Kidney (tissue), 13 donors: ENCODE measurements at regions not wholly inside any gene's neighbourhood (a gene's known extent, or its start where the extent isn't known, plus 50 kb on each side); places are given as distances from the start of the nearest gene placed in this dataset.

Experiments used
- DNase-seq, 5 donors: peaks; one replicate each; pipeline ENCODE4 v3.0.0-alpha.2; 2013 to 2020
- FAIRE-seq: peaks from 2 replicates; lab custom pipeline; 2012; peaks lifted over from hg19 to GRCh38; lab: Jason Lieb, UNC
- H3K27ac ChIP-seq, 2 donors: one replicate each; pipeline ENCODE4 v1.7.0; 2013; ENCODE audit warnings: low read depth in 2 of 2, low read length in 2 of 2, inconsistent platforms in 1 of 2
- H3K27me3 ChIP-seq: one replicate; pipeline ENCODE4 v1.7.1; 2013; ENCODE audit warnings: low read length, inconsistent platforms; ENCODE audit not compliant: control insufficient read depth, insufficient read depth
- H3K36me3 ChIP-seq, 3 donors: one replicate each; pipeline versions ENCODE4 v1.7.0 to v1.7.1; 2013; ENCODE audit warnings: low read length in 3 of 3, control low read depth in 1 of 3, inconsistent platforms in 1 of 3; ENCODE audit not compliant: insufficient read depth in 3 of 3, control insufficient read depth in 2 of 3
- H3K4me1 ChIP-seq, 3 donors: one replicate each; pipeline versions ENCODE4 v1.7.0 to v1.7.1; 2013; ENCODE audit warnings: low read length in 3 of 3, inconsistent platforms in 1 of 3, low read depth in 1 of 3; ENCODE audit not compliant: control insufficient read depth in 2 of 3, insufficient read depth in 2 of 3
- H3K4me3 ChIP-seq, 3 donors: one replicate each; pipeline versions ENCODE4 v1.7.0 to v1.8.1; 2013; ENCODE audit warnings: low read length in 3 of 3, control low read depth in 1 of 3, inconsistent platforms in 1 of 3
- H3K9ac ChIP-seq, 3 donors: one replicate each; pipeline versions ENCODE4 v1.7.0 to v1.7.1; 2013; ENCODE audit warnings: low read length in 3 of 3, control low read depth in 1 of 3, inconsistent platforms in 1 of 3
- H3K9me3 ChIP-seq, 3 donors: one replicate each; pipeline versions ENCODE4 v1.7.0 to v1.7.1; 2013; ENCODE audit warnings: low read length in 3 of 3, control low read depth in 1 of 3, inconsistent platforms in 1 of 3; ENCODE audit not compliant: control insufficient read depth in 2 of 3, insufficient read depth in 1 of 3
- intact Hi-C: fragments of 100-400 bp; cut with DNase I; formaldehyde crosslinking; loops from one replicate; pipeline ENCODE4 v1.11.1; 2022
- TF ChIP-seq, protein P1 (sequence below): IDR thresholded peaks from 3 replicates; pipeline ENCODE4 v1.5.1; 2012; ENCODE audit warnings: mild to moderate bottlenecking, moderate library complexity, borderline replicate concordance; ENCODE audit not compliant: insufficient read depth; ENCODE audit errors: extremely low read depth
- donor health status: control.
- donor health status: control.
- donor health status: control.
- donor health status: control.
- donor health status: control.
- donor health status: DM: yes; HTN: yes; CAD: no.
- donor health status: Normal renal cell carcinoma (clear cell type).

DNA sequence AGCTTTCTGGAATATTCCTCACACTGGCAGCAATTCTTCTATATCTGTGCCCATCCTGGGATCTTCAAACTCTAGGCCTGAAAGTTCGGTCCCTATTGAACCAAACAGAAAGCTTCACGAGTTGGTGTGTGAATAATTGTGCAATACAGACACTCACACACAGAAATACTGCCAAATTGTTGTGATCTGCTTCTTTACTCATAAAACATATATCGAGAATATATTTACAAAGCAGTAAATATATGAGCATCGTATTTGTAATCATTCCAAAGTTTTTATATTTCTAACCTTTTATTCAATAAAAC is 56.6 kb upstream of the BEX4 start:
- intact Hi-C loops = no loop called here

GRCh38 chrX:103157496-103158316 is 57.2 kb upstream of the BEX4 start:
- FAIRE-seq (peak; percentile 97), DNase-seq (peak in 2 of 5 donors; percentile 14 to 25)
- H3K9ac ChIP-seq = no peak overlapping the region
- H3K9me3 ChIP-seq = no peaks in the 10 kb centered on the region
- H3K36me3 ChIP-seq = no peaks in the 10 kb centered on the region
- H3K4me3 ChIP-seq = no peak overlapping the region
- intact Hi-C loops = no loop called here
- H3K4me1 ChIP-seq = no peaks in the 10 kb centered on the region
- TF ChIP-seq, protein P1, sequence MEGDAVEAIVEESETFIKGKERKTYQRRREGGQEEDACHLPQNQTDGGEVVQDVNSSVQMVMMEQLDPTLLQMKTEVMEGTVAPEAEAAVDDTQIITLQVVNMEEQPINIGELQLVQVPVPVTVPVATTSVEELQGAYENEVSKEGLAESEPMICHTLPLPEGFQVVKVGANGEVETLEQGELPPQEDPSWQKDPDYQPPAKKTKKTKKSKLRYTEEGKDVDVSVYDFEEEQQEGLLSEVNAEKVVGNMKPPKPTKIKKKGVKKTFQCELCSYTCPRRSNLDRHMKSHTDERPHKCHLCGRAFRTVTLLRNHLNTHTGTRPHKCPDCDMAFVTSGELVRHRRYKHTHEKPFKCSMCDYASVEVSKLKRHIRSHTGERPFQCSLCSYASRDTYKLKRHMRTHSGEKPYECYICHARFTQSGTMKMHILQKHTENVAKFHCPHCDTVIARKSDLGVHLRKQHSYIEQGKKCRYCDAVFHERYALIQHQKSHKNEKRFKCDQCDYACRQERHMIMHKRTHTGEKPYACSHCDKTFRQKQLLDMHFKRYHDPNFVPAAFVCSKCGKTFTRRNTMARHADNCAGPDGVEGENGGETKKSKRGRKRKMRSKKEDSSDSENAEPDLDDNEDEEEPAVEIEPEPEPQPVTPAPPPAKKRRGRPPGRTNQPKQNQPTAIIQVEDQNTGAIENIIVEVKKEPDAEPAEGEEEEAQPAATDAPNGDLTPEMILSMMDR = peak; percentile 37
- no peaks in the 10 kb centered on the region for H3K27me3 ChIP-seq
- no peak overlapping the region for H3K27ac ChIP-seq

More for the DNA sequence above, 56.6 kb upstream of the BEX4 start:
- H3K36me3 ChIP-seq = no peaks in the 10 kb centered on the region
- no peaks in the 10 kb centered on the region for H3K9me3 ChIP-seq
- TF ChIP-seq, protein P1 = no peak
- peak; percentile 32 for FAIRE-seq
- H3K27ac ChIP-seq = no peak overlapping the region
- no peak for DNase-seq
- H3K4me3 ChIP-seq = no peak overlapping the region
- no peaks in the 10 kb centered on the region for H3K4me1 ChIP-seq
- H3K9ac ChIP-seq = no peak overlapping the region
- H3K27me3 ChIP-seq = no peaks in the 10 kb centered on the region

- DNase-seq (no peak), FAIRE-seq (no peak)
- no peaks in the 10 kb centered on the region for H3K36me3 ChIP-seq
- no peak overlapping the region for H3K4me3 ChIP-seq
- H3K27me3 ChIP-seq = no peaks in the 10 kb centered on the region
- TF ChIP-seq, protein P1 = no peak
- intact Hi-C loops = no loop called here
- H3K4me1 ChIP-seq = no peaks in the 10 kb centered on the region
- no peaks in the 10 kb centered on the region for H3K9me3 ChIP-seq
- no peak overlapping the region for H3K27ac ChIP-seq
- no peak overlapping the region for H3K9ac ChIP-seq
These were observed 59.7 kb upstream of the BEX4 start for GRCh38 chrX:103155201-103155600.

GRCh38 chrX:103153661-103154060 is 60.7 kb upstream of the NXF3 start:
- intact Hi-C loops = no loop called here
- no peaks in the 10 kb centered on the region for H3K4me1 ChIP-seq

More at GRCh38 chrX:103153661-103154060, 60.7 kb upstream of the NXF3 start:
- no peak overlapping the region for H3K27ac ChIP-seq
- no peak overlapping the region for H3K4me3 ChIP-seq
- FAIRE-seq = no peak
- no peak for DNase-seq
- TF ChIP-seq, protein P1 = no peak
- H3K36me3 ChIP-seq = no peaks in the 10 kb centered on the region
- no peaks in the 10 kb centered on the region for H3K9me3 ChIP-seq
- no peaks in the 10 kb centered on the region for H3K27me3 ChIP-seq
- H3K9ac ChIP-seq = no peak overlapping the region
